ENCODE measurements at regions not wholly inside any gene's neighbourhood (a gene's known extent, or its start where the extent isn't known, plus 50 kb on each side); places are given as distances from the start of the nearest gene placed in this dataset.

GRCh38 chr5:97694091-97694490 is 511.0 kb upstream of the RIOK2 start:
- no peak for DNase-seq (ENCODE audit: low read depth, low spot score)

GRCh38 chr5:97714424-97714823 is 531.4 kb upstream of the RIOK2 start:
- DNase-seq (ENCODE audit: low read depth, low spot score): no peak

GRCh38 chr5:97726106-97726505 is 543.1 kb upstream of the RIOK2 start:
- DNase-seq (ENCODE audit: low read depth, low spot score): no peak

GRCh38 chr5:97728920-97729319 is 545.9 kb upstream of the RIOK2 start:
- no peak for DNase-seq (ENCODE audit: low read depth, low spot score)

GRCh38 chr5:97729938-97730337 is 546.9 kb upstream of the RIOK2 start:
- DNase-seq (ENCODE audit: low read depth, low spot score): no peak

GRCh38 chr5:97735209-97735608 is 552.2 kb upstream of the RIOK2 start:
- peak; percentile 5 for DNase-seq (ENCODE audit: low read depth, low spot score)

- no peak for DNase-seq (ENCODE audit: low read depth, low spot score)
Observed at GRCh38 chr5:97737608-97738007, 554.6 kb upstream of the RIOK2 start.

GRCh38 chr5:97745817-97746216 is 562.8 kb upstream of the RIOK2 start:
- DNase-seq (ENCODE audit: low read depth, low spot score): no peak

GRCh38 chr5:97750576-97750975 is 567.5 kb upstream of the RIOK2 start:
- DNase-seq (ENCODE audit: low read depth, low spot score): no peak

- DNase-seq (ENCODE audit: low read depth, low spot score): no peak
Observed at GRCh38 chr5:97751540-97751939, 568.5 kb upstream of the RIOK2 start.

GRCh38 chr5:97752871-97753270 is 569.8 kb upstream of the RIOK2 start:
- DNase-seq (ENCODE audit: low read depth, low spot score): no peak

- DNase-seq (ENCODE audit: low read depth, low spot score): no peak
Observed at GRCh38 chr5:97762483-97762882, 579.4 kb upstream of the RIOK2 start.

- DNase-seq (ENCODE audit: low read depth, low spot score): no peak
Observed at GRCh38 chr5:97764700-97765099, 581.7 kb upstream of the RIOK2 start.

GRCh38 chr5:97778451-97778850 is 595.4 kb upstream of the RIOK2 start:
- no peak for DNase-seq (ENCODE audit: low read depth, low spot score)

- DNase-seq (ENCODE audit: low read depth, low spot score): no peak
Observed at GRCh38 chr5:97788369-97788768, 605.3 kb upstream of the RIOK2 start.

GRCh38 chr5:97797994-97798451 is 615.0 kb upstream of the RIOK2 start:
- no peak for DNase-seq (ENCODE audit: low read depth, low spot score)

- DNase-seq (ENCODE audit: low read depth, low spot score): no peak
Observed at GRCh38 chr5:97801461-97801860, 618.4 kb upstream of the RIOK2 start.

GRCh38 chr5:97820138-97820537 is 637.1 kb upstream of the RIOK2 start:
- no peak for DNase-seq (ENCODE audit: low read depth, low spot score)

GRCh38 chr5:97832645-97833296 is 649.7 kb upstream of the RIOK2 start:
- no peak for DNase-seq (ENCODE audit: low read depth, low spot score)

GRCh38 chr5:97834561-97834960 is 651.5 kb upstream of the RIOK2 start:
- no peak for DNase-seq (ENCODE audit: low read depth, low spot score)

- no peak for DNase-seq (ENCODE audit: low read depth, low spot score)
Observed at GRCh38 chr5:97835112-97835511, 652.1 kb upstream of the RIOK2 start.

GRCh38 chr5:97836816-97837215 is 653.8 kb upstream of the RIOK2 start:
- no peak for DNase-seq (ENCODE audit: low read depth, low spot score)

GRCh38 chr5:97838214-97838613 is 655.2 kb upstream of the RIOK2 start:
- peak; percentile 85 for DNase-seq (ENCODE audit: low read depth, low spot score)

Measured in pulmonary artery endothelial cell (primary cell).